ENCODE measurements at regions not wholly inside any gene's neighbourhood (a gene's known extent, or its start where the extent isn't known, plus 50 kb on each side); places are given as distances from the start of the nearest gene placed in this dataset.

DNA sequence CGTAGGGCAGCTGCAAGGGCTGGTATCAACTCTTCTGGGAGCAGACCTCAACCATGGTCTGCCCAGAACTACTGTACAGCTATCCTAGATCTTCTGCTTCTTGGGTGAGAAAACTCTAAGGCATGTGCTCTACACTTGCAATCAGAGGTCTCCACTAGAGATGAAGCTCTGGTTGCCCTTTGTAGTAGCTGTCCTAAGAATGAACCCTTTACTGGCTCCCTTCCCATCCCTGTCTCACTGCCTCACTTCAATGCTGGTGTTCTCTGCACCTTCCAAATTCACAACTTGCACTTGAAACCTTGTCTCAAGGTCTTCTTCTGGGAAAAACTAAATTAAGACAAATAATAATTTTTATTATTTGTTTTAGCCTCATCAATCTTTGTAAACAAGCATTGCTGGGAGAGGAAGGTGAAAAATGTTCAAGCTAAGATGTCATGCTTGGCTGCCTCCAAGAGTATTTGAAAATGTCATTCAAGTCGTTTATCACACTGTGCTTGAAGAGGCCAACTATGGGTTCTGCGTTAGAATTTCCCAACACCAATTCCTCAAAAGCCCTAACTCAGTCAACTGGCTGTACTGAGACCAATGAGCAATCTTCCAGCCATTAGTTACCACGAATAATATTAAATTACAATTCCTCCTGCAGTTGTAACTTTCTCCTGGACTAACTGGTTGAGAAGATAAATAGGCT is 216.9 kb upstream of the ADRA1D start:
- no peak for TF ChIP-seq CTCF (IDR thresholded peaks at IDR 0.05)
- TF ChIP-seq POLR2A (IDR thresholded peaks at IDR 0.05), result no peak

Data from right lobe of liver (tissue), 4 donors.